Omental fat pad (tissue), 3 donors: ENCODE measurements at regions not wholly inside any gene's neighbourhood (a gene's known extent, or its start where the extent isn't known, plus 50 kb on each side); places are given as distances from the start of the nearest gene placed in this dataset.
"Not testable (repeated sequence)": the region's sequence is repeated elsewhere in the genome, so short reads cannot be mapped to it uniquely, and the experiment has no call there.

Experiments used
- ATAC-seq: fragments of 150-250 bp; one replicate; pipeline ENCODE4 v1.9.1; 2016; ENCODE audit warnings: mild to moderate bottlenecking, moderate library complexity; ENCODE audit not compliant: low FRiP score
- DNase-seq: peaks from one replicate; pipeline ENCODE4 v3.0.0-alpha.2; 2019; ENCODE audit warnings: low spot score
- CTCF ChIP-seq, 3 donors: fragments of 450-650 bp; IDR thresholded peaks; one replicate each; pipeline ENCODE4 v1.5.1; 2016 to 2017; ENCODE audit warnings: antibody characterized with exemption in 3 of 3, mild to moderate bottlenecking in 3 of 3, moderate library complexity in 2 of 3

GRCh38 chr15:36050899-36051298 is 504.9 kb upstream of the DPH6 start:
- ATAC-seq (no peak), DNase-seq (no peak)
- TF ChIP-seq CTCF (IDR thresholded peaks at IDR 0.05) = no peak

- ATAC-seq, DNase-seq: not testable (repeated sequence)
These were observed 506.7 kb upstream of the DPH6 start for GRCh38 chr15:36052641-36053040.

GRCh38 chr15:36053746-36054145 is 507.8 kb upstream of the DPH6 start:
- DNase-seq = no peak
- no peak for TF ChIP-seq CTCF (IDR thresholded peaks at IDR 0.05)
- no peak for ATAC-seq

GRCh38 chr15:36059596-36059995 is 513.6 kb upstream of the DPH6 start:
- DNase-seq (no peak), ATAC-seq (no peak)
- TF ChIP-seq CTCF (IDR thresholded peaks at IDR 0.05) = no peak

- TF ChIP-seq CTCF (IDR thresholded peaks at IDR 0.05) = no peak
- no peak for ATAC-seq
- DNase-seq = no peak
These were observed 516.4 kb upstream of the DPH6 start for GRCh38 chr15:36062357-36062756.

GRCh38 chr15:36066757-36067156 is 512.7 kb upstream of the CDIN1 start:
- ATAC-seq (no peak), DNase-seq (no peak)

GRCh38 chr15:36067483-36068274 is 511.7 kb upstream of the CDIN1 start:
- no peak for DNase-seq
- ATAC-seq = no peak

More at GRCh38 chr15:36066757-36067156, 512.7 kb upstream of the CDIN1 start:
- no peak for TF ChIP-seq CTCF (IDR thresholded peaks at IDR 0.05)

More at GRCh38 chr15:36067483-36068274, 511.7 kb upstream of the CDIN1 start:
- TF ChIP-seq CTCF (IDR thresholded peaks at IDR 0.05) = no peak
